Osteoblast (primary cell): ENCODE measurements at regions not wholly inside any gene's neighbourhood (a gene's known extent, or its start where the extent isn't known, plus 50 kb on each side); places are given as distances from the start of the nearest gene placed in this dataset.

Experiments
- DNase-seq: peaks from one replicate; pipeline ENCODE4 v3.0.0; 2011; ENCODE audit warnings: low spot score, mixed read lengths; ENCODE audit not compliant: insufficient read length; ENCODE audit errors: missing footprints
- H2AFZ ChIP-seq: 2 replicates; pipeline ENCODE4 v1.6.0; 2011; ENCODE audit warnings: mild to moderate bottlenecking, low read length
- H3K27ac ChIP-seq: 2 replicates; pipeline ENCODE4 v1.5.1; 2011; ENCODE audit warnings: mild to moderate bottlenecking, low read depth, low read length, moderate library complexity
- H3K27me3 ChIP-seq: 2 replicates; pipeline ENCODE4 v1.6.0; 2012; ENCODE audit warnings: mild to moderate bottlenecking, control low read depth, inconsistent platforms, low read length, moderate library complexity; ENCODE audit not compliant: insufficient read depth
- H3K36me3 ChIP-seq: 2 replicates; pipeline ENCODE4 v1.5.1; 2011; ENCODE audit warnings: mild to moderate bottlenecking, low read length, control low read depth, moderate library complexity; ENCODE audit not compliant: insufficient read depth
- H3K4me1 ChIP-seq: 2 replicates; pipeline ENCODE4 v1.5.1; 2011; ENCODE audit warnings: mild to moderate bottlenecking, low read length, control low read depth, moderate library complexity; ENCODE audit not compliant: insufficient read depth
- H3K4me2 ChIP-seq: 2 replicates; pipeline ENCODE4 v1.6.0; 2011; ENCODE audit warnings: mild to moderate bottlenecking, low read length; ENCODE audit not compliant: insufficient read depth
- H3K4me3 ChIP-seq: fragments of 200-600 bp; sonication (generic); 3 replicates; pipeline ENCODE4 v1.5.1; 2012; ENCODE audit warnings: mild to moderate bottlenecking, low read length, inconsistent platforms; ENCODE audit not compliant: insufficient read depth
- H3K79me2 ChIP-seq: 2 replicates; pipeline ENCODE4 v1.6.0; 2012; ENCODE audit warnings: mild to moderate bottlenecking, low read length, control low read depth, inconsistent platforms; ENCODE audit not compliant: insufficient read depth
- H3K9me3 ChIP-seq: 2 replicates; pipeline ENCODE4 v1.5.1; 2011; ENCODE audit warnings: low read depth, low read length, control low read depth
- H4K20me1 ChIP-seq: 2 replicates; pipeline ENCODE4 v1.6.0; 2012; ENCODE audit warnings: mild to moderate bottlenecking, low read length, control low read depth; ENCODE audit not compliant: insufficient read depth
- CTCF ChIP-seq: IDR thresholded peaks from 2 replicates; pipeline ENCODE4 v1.5.1; 2011; ENCODE audit warnings: mild to moderate bottlenecking, low read depth, low read length, moderate library complexity; ENCODE audit errors: extremely low read depth

- Histone ChIP-seq H3K4me2 (no peak overlapping the region), H3K4me3 (no peak overlapping the region), H3K27ac (no peak overlapping the region), H3K36me3 (no peaks in the 10 kb centered on the region), H2AFZ (no peak overlapping the region), H4K20me1 (no peaks in the 10 kb centered on the region), H3K79me2 (no peaks in the 10 kb centered on the region), H3K9me3 (no peaks in the 10 kb centered on the region), H3K27me3 (no peaks in the 10 kb centered on the region), H3K4me1 (no peaks in the 10 kb centered on the region)
- TF ChIP-seq CTCF, result no peak
- DNase-seq, result no peak
These were observed 470.7 kb upstream of the SLITRK1 start for GRCh38 chr13:84352946-84353345.

- H4K20me1 ChIP-seq, result no peaks in the 10 kb centered on the region
- no peak overlapping the region for H2AFZ ChIP-seq
- no peak for TF ChIP-seq CTCF
- H3K36me3 ChIP-seq, result no peaks in the 10 kb centered on the region
- H3K9me3 ChIP-seq, result no peaks in the 10 kb centered on the region
- no peaks in the 10 kb centered on the region for H3K4me1 ChIP-seq
- H3K4me3 ChIP-seq, result no peak overlapping the region
- H3K27me3 ChIP-seq, result no peaks in the 10 kb centered on the region
- no peaks in the 10 kb centered on the region for H3K79me2 ChIP-seq
- no peak for DNase-seq
- H3K27ac ChIP-seq, result no peak overlapping the region
- no peak overlapping the region for H3K4me2 ChIP-seq
These were observed 457.2 kb upstream of the SLITRK1 start for GRCh38 chr13:84339456-84339855.

- no peaks in the 10 kb centered on the region for H3K4me1 ChIP-seq
- H3K27ac ChIP-seq, result no peak overlapping the region
- H4K20me1 ChIP-seq, result no peaks in the 10 kb centered on the region
- no peaks in the 10 kb centered on the region for H3K36me3 ChIP-seq
- no peaks in the 10 kb centered on the region for H3K79me2 ChIP-seq
- H3K4me2 ChIP-seq, result no peak overlapping the region
- peak overlapping the region; percentile 49 for H2AFZ ChIP-seq
- no peaks in the 10 kb centered on the region for H3K9me3 ChIP-seq
- no peak overlapping the region for H3K4me3 ChIP-seq
- no peaks in the 10 kb centered on the region for H3K27me3 ChIP-seq
- TF ChIP-seq CTCF, result no peak
- DNase-seq, result peak; percentile 83
These were observed 450.1 kb upstream of the SLITRK1 start for GRCh38 chr13:84332346-84332745.

- no peak overlapping the region for H3K27ac ChIP-seq
- H3K27me3 ChIP-seq, result no peaks in the 10 kb centered on the region
- no peak overlapping the region for H3K4me3 ChIP-seq
- TF ChIP-seq CTCF, result no peak
- no peak overlapping the region for H3K4me2 ChIP-seq
- DNase-seq, result no peak
- no peaks in the 10 kb centered on the region for H3K36me3 ChIP-seq
- no peaks in the 10 kb centered on the region for H3K9me3 ChIP-seq
- no peaks in the 10 kb centered on the region for H3K79me2 ChIP-seq
- no peaks in the 10 kb centered on the region for H4K20me1 ChIP-seq
- no peaks in the 10 kb centered on the region for H3K4me1 ChIP-seq
- H2AFZ ChIP-seq, result peak overlapping the region; percentile 66
These were observed 433.3 kb upstream of the SLITRK1 start for GRCh38 chr13:84315527-84315926.
